H1 (cell line): ENCODE measurements at regions not wholly inside any gene's neighbourhood (a gene's known extent, or its start where the extent isn't known, plus 50 kb on each side); places are given as distances from the start of the nearest gene placed in this dataset.

Source experiments
- CBX5 ChIP-seq: fragments of 300-800, 300-1000 bp; sonication (generic); IDR thresholded peaks from 2 replicates; pipeline ENCODE4 v1.7.1; 2016; ENCODE audit warnings: antibody characterized with exemption, low read length, low read depth
- EZH2 ChIP-seq: fragments of 200-600 bp; sonication (generic); IDR thresholded peaks from 2 replicates; pipeline ENCODE4 v1.7.1; 2012; ENCODE audit warnings: low read depth, mild to moderate bottlenecking, moderate library complexity, low read length, inconsistent platforms; ENCODE audit not compliant: severe bottlenecking
- JUN ChIP-seq: IDR thresholded peaks from 2 replicates; pipeline ENCODE4 v1.6.1; 2011; ENCODE audit warnings: low read depth, mild to moderate bottlenecking, improper control_type of control experiment, low read length
- POLR2A ChIP-seq, 2 experiments: IDR thresholded peaks; 1 replicate in 1 of 2; 2 replicates in 1 of 2; pipeline ENCODE4 v1.6.1; 2011; ENCODE audit warnings: low read depth in 2 of 2, low read length in 2 of 2, mild to moderate bottlenecking in 2 of 2; ENCODE audit errors: control extremely low read depth in 1 of 2
- POLR2AphosphoS5 ChIP-seq: IDR thresholded peaks from 2 replicates; pipeline ENCODE4 v1.6.1; 2011; ENCODE audit warnings: low read depth, low read length
- RAD21 ChIP-seq, 2 experiments: IDR thresholded peaks in 1 of 2; conservative IDR thresholded peaks in 1 of 2; 2 replicates each; pipeline ENCODE4 v1.6.1; 2011; ENCODE audit warnings: low read depth in 2 of 2, low read length in 2 of 2, improper control_type of control experiment in 1 of 2, inconsistent platforms in 1 of 2, mild to moderate bottlenecking in 1 of 2, moderate library complexity in 1 of 2
- SIX5 ChIP-seq: IDR thresholded peaks from 2 replicates; pipeline ENCODE4 v1.6.1; 2011; ENCODE audit warnings: mild to moderate bottlenecking, low read depth, low read length
- TAF1 ChIP-seq: IDR thresholded peaks from 2 replicates; pipeline ENCODE4 v1.6.1; 2011; ENCODE audit warnings: mild to moderate bottlenecking, low read depth, low read length
- TBP ChIP-seq: IDR thresholded peaks from 2 replicates; pipeline ENCODE4 v1.6.1; 2011; ENCODE audit warnings: low read depth, low read length, improper control_type of control experiment
- YY1 ChIP-seq: IDR thresholded peaks from 2 replicates; pipeline ENCODE4 v1.6.1; 2011; ENCODE audit warnings: low read depth, mild to moderate bottlenecking, low read length
- TF ChIP-seq, protein P1 (sequence below), 3 experiments: IDR thresholded peaks; 1 replicate in 2 of 3; 2 replicates in 1 of 3; pipeline versions ENCODE4 v1.5.1 to v1.6.1; 2011; ENCODE audit warnings: low read length in 3 of 3, mild to moderate bottlenecking in 3 of 3, inconsistent platforms in 2 of 3, low read depth in 1 of 3, moderate library complexity in 1 of 3; ENCODE audit not compliant: insufficient read depth in 1 of 3; ENCODE audit errors: control extremely low read depth in 1 of 3
- TF ChIP-seq, protein P2 (sequence below): IDR thresholded peaks from 2 replicates; pipeline ENCODE4 v1.6.1; 2012; ENCODE audit warnings: low read length, inconsistent platforms
- TF ChIP-seq, protein P3 (sequence below): IDR thresholded peaks from 2 replicates; pipeline ENCODE4 v1.6.1; 2011; ENCODE audit warnings: low read depth, mild to moderate bottlenecking, low read length; ENCODE audit not compliant: insufficient read depth

DNA sequence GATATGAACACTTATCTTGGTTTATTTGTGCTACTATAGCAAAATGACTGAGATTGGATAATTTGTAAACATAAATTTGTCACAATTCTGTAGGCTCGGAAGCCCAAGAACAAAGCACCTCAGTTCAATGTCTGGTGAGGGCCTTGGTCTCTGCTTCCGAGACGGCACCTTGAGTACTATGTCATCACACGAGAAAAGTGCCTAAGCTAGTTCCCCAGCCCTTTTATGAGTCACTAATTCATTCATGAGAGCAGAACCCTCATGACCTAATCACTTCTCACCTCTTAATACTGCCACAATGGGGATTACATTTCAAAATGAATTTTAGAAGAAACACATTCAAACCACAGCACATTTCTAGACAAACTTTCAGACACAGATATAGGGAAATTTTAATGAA, 52.0 kb upstream of the PRSS1 start:
- TF ChIP-seq, protein P1, sequence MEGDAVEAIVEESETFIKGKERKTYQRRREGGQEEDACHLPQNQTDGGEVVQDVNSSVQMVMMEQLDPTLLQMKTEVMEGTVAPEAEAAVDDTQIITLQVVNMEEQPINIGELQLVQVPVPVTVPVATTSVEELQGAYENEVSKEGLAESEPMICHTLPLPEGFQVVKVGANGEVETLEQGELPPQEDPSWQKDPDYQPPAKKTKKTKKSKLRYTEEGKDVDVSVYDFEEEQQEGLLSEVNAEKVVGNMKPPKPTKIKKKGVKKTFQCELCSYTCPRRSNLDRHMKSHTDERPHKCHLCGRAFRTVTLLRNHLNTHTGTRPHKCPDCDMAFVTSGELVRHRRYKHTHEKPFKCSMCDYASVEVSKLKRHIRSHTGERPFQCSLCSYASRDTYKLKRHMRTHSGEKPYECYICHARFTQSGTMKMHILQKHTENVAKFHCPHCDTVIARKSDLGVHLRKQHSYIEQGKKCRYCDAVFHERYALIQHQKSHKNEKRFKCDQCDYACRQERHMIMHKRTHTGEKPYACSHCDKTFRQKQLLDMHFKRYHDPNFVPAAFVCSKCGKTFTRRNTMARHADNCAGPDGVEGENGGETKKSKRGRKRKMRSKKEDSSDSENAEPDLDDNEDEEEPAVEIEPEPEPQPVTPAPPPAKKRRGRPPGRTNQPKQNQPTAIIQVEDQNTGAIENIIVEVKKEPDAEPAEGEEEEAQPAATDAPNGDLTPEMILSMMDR (IDR thresholded peaks at IDR 0.05; ENCODE audit: control extremely low read depth in 1 of 3, insufficient read depth in 1 of 3, low read depth in 1 of 3, low read length in 3 of 3): no peak
- TF ChIP-seq POLR2A (IDR thresholded peaks at IDR 0.05; ENCODE audit: control extremely low read depth in 1 of 2, low read depth in 2 of 2, low read length in 2 of 2): no peak
- no peak for TF ChIP-seq TAF1
- no peak for TF ChIP-seq EZH2
- TF ChIP-seq, protein P2, sequence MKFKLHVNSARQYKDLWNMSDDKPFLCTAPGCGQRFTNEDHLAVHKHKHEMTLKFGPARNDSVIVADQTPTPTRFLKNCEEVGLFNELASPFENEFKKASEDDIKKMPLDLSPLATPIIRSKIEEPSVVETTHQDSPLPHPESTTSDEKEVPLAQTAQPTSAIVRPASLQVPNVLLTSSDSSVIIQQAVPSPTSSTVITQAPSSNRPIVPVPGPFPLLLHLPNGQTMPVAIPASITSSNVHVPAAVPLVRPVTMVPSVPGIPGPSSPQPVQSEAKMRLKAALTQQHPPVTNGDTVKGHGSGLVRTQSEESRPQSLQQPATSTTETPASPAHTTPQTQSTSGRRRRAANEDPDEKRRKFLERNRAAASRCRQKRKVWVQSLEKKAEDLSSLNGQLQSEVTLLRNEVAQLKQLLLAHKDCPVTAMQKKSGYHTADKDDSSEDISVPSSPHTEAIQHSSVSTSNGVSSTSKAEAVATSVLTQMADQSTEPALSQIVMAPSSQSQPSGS: no peak
- no peak for TF ChIP-seq SIX5
- TF ChIP-seq JUN: no peak
- TF ChIP-seq YY1: no peak
- TF ChIP-seq, protein P3, sequence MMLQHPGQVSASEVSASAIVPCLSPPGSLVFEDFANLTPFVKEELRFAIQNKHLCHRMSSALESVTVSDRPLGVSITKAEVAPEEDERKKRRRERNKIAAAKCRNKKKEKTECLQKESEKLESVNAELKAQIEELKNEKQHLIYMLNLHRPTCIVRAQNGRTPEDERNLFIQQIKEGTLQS: no peak
- TF ChIP-seq RAD21 (IDR thresholded peaks at IDR 0.05 in 1 of 2, conservative IDR thresholded peaks at IDR 0.05 in 1 of 2; ENCODE audit: low read depth in 2 of 2, low read length in 2 of 2): no peak
- TF ChIP-seq TBP: no peak
- TF ChIP-seq POLR2AphosphoS5: no peak
- no peak for TF ChIP-seq CBX5
